Central memory CD4-positive, alpha-beta T cell (primary cell): ENCODE measurements at regions not wholly inside any gene's neighbourhood (a gene's known extent, or its start where the extent isn't known, plus 50 kb on each side); places are given as distances from the start of the nearest gene placed in this dataset.
A peak's percentile ranks its signal among the peaks of the same experiment; 100 is the strongest.

ENCODE experiments used
- DNase-seq: peaks from one replicate; pipeline ENCODE4 v3.0.0; 2022

GRCh38 chr4:80145739-80146138 lies 51.6 kb upstream of the PRDM8 start:
- DNase-seq: no peak

GRCh38 chr4:80144676-80145470 lies 52.4 kb upstream of the PRDM8 start:
- no peak for DNase-seq

DNA sequence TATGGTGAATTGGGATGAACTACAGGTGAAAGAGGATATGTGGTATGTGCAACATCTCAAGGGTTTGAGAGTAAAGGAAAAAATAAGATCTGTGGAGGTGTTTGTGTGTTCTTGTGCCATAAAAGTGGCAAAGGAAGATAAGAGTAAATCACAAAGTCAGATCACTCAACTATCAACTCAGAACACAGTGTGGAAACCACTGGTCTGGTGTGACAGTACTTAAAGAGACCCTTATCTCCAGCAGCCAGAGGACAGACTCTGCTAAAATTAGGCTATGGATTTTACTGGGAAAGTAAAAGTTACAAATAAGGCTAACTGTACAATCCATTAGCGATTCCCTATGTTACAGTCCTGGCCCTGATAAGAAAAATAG lies 54.0 kb upstream of the PRDM8 start:
- no peak for DNase-seq

DNA sequence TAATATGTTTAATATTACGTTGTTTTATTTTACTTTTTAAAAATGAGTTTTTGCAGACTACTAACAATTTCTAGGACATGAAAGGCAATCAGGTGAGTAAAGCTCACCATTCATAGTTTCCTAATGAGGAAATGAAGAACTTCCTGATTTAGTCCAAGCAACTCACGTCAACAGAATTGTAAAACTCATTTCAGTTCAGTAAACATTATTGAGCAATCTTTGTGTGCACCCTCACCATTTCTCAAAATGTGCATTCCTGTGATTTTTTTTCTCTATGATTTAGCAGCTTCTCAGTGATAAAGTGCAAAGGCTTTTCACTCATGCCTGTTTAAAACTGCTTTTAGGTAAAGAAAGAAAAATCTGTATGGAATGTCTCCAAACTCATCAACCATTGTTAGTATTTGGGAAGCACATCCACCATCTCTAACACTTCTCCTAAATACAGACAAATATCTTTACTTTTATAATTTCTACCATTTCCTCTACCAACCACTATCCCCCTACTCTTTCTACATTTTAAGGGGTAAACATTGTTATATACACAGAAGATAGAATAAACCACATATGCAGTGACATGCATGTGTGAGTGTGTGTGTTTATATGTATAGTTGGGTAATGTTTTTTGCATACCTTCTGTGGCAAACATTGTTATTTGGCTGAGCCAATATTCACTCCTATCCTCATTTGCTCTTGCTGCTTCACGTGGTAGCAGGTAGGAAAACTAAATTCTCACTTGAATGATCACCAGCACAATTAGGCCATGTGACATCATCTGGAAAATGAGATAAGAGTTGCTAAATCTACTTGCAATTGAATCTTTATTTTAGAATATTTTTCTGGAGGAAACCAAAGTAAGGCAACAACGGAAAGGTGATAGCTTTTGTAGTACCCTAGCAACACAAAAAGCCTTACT lies 54.7 kb upstream of the PRDM8 start:
- no peak for DNase-seq

DNA sequence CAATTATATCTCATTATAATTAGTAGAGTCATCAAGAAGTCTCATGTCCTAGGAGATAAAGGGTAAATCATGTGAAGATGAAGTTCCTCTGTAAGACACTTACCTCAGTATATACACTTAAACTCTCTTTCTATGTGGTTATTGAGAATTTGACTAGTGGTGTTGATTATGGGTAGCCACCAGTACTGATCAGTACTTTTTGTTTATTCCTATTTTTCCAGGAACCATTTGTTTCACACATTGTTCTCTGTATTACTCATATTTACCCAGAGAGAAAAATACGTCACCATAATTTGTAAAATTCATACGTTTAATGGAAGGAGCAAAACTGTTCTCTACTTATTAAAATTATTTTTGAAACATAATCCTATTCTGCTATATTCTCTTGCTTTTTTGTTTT lies 55.8 kb upstream of the PRDM8 start:
- DNase-seq: no peak

DNA sequence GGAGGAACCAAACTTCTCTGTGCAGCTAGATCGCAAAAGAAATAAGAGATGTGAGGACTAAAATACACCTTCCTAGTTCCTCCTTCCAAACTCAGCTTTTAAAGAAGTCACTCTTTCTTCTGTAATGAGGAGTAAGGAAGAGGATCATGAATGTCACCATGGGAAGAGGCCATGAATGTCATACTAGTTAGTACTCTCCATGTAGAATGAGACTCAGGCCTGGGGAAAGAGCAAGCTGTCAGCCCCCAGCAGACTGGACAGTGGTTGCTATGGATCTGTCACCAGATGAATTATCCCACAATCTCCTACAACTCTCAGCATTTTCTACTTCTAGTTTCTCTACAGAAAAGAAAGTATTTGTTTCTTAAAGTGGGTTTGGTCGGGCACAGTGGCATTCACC lies 57.1 kb upstream of the PRDM8 start:
- no peak for DNase-seq

GRCh38 chr4:80139671-80140070 lies 57.6 kb upstream of the PRDM8 start:
- DNase-seq: no peak

GRCh38 chr4:80138551-80139538 lies 58.5 kb upstream of the PRDM8 start:
- peak; percentile 62 for DNase-seq

GRCh38 chr4:80137631-80138030 lies 59.7 kb upstream of the PRDM8 start:
- no peak for DNase-seq

GRCh38 chr4:80136270-80136669 lies 61.0 kb upstream of the PRDM8 start:
- no peak for DNase-seq

- DNase-seq: no peak
Measured at GRCh38 chr4:80135702-80136058, 61.6 kb upstream of the PRDM8 start.

- DNase-seq: no peak
Measured at GRCh38 chr4:80134936-80135701, 62.1 kb upstream of the ANTXR2 start.

DNA sequence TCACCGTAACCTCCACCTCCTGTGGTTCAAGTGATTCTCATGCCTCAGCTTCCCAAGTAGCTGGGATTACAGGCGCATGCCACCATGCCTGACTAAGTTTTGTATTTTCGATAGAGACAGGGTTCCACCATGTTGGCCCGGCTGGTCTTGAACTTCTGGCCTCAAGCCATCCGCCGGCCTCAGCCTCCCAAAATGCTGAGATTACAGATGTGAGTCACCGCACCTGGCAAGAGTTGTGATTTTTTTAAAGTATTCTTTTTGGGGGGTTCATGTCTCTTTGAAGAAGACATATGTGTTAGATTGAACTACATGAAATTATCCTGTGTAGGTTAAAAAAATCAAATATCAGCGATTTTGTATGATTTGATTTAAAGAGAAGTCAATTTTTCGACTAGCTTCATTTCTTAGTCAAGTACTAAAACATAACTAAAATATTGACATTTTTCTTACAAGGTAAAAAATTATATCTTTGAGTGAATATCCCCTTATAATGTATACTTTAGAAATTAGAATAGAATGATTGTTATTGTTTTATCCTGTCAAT lies 60.3 kb upstream of the ANTXR2 start:
- no peak for DNase-seq

GRCh38 chr4:80129785-80130184 lies 56.8 kb upstream of the ANTXR2 start:
- DNase-seq: no peak

- DNase-seq: no peak
Measured at GRCh38 chr4:80128941-80129340, 55.9 kb upstream of the ANTXR2 start.

GRCh38 chr4:80127870-80128419 lies 54.9 kb upstream of the ANTXR2 start:
- DNase-seq: no peak

DNA sequence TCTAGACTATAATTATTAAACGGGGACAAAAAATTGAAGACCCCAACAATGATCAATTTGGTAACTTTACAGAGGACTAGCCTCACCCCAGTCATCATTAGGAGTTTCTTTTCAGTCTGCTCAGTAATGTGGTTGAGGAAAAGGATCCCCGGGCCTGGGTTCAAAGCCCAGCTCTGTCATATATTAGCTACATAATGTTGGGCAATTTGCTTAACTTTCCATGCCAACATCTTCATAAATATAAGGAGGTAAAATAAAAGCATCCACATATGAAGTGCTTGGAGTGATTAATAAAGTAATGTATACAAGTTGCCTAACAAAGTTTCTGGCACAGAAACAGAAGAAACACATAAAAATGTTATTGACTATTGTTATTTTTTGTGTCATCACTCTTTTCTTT lies 53.4 kb upstream of the ANTXR2 start:
- DNase-seq: no peak

DNA sequence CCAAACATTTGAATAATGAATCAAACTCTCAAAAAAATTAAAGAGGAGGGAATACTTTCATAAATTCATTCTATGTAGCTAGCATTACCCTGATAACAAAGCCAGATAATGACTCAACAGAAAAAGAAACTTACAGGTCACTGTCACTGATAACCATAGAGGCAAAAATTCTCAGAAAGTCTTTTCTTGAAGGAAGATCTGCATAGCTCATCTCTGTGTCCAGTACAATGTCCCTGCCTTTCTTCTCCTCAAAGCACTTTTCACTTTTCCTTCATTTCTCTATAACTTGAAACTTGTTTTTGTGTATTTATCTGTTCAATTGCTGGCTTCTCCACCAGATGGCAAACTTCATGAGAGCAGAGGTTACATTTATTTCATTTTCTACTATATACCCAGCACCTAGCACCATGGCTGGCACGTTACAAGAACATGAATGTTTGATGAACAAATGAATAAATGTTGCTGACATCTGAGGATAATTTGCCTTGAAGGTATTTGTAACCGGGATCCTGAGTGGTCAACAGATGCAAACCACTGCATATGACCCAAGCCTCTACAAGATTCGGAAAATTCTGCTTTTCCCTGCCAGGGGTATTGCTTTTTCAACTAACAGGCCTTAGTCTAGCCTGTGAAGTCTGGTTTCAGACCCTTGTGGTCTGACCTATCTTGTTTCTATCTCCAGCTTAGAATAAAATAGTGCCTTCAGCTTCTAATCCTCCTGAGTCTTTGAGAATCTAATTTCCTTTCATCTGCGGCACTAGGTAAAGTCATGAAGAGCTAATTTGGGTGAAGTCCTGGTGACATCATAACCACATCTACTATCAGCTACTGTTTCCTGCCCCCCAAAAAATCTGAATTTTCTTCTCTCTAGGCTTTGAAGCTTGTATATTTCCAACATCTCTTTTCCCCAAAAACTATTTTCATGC lies 52.5 kb upstream of the ANTXR2 start:
- peak; percentile 72 for DNase-seq

GRCh38 chr4:80124246-80125211 lies 51.5 kb upstream of the ANTXR2 start:
- no peak for DNase-seq
